HG03439 (cell line): ENCODE measurements at regions not wholly inside any gene's neighbourhood (a gene's known extent, or its start where the extent isn't known, plus 50 kb on each side); places are given as distances from the start of the nearest gene placed in this dataset.

ENCODE experiments used
- ATAC-seq: cut with Tn5 transposase; IDR thresholded peaks from one replicate; pipeline ENCODE4 v1.9.1; 2021; ENCODE audit warnings: mild to moderate bottlenecking, moderate library complexity; ENCODE audit not compliant: unreplicated experiment

GRCh38 chr15:35596285-35596684 is 50.3 kb upstream of the DPH6 start:
- ATAC-seq: no peak

DNA sequence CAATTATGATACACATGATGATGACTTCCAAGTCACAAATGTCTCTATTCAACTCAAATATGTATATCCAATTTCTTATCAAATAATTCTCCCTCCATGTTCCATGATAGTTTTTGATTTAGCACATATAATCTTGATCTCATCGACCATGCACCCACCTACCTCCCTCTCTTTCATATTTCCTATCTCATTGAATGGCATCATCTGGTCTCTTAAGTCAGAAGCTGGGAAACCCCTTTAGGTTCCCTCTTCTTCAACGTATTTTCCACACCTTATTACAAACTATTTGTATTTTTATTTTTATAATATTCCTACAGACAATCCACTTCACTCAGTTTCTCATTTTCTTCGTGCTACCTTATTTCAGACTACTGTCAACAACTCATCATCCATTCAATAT is 56.9 kb upstream of the DPH6 start:
- no peak for ATAC-seq

DNA sequence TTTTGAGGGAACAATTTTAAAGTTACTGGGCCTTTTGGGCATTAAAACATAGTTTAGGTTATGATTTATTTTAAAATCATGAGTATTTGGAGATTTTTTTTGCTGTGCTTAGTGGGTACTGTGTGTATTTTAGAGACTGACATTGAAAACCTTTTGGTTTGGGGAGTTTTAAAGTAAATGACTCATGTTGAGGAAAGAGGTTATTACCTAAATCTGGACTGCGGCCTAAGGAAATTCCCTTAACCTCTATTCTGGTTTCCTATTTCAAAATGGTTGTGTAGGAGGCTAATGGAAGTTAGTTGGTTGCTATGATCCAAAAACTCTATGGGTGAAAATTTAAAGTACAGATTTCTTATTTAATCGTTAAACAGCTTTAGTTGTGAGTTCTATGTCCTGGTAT is 57.3 kb upstream of the DPH6 start:
- no peak for ATAC-seq

DNA sequence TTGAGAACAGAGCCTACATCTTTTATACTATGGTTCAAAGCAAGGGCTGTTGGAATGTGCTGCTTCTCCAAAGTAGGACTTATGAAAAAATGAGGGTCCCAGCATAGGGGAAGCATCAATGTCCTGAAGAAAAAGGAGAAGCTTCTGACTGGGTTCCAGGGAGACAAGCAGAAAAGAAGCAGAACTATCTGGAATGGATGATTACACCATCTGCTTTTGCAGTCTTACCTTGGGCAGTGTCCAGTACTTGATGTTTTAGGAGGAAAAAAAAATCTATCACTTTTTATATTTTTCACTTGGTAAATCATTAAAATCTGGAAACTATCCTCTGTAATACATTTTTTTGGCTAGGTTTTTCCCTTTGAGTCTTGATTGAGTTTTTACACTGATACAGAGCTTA is 57.9 kb upstream of the DPH6 start:
- no peak for ATAC-seq

DNA sequence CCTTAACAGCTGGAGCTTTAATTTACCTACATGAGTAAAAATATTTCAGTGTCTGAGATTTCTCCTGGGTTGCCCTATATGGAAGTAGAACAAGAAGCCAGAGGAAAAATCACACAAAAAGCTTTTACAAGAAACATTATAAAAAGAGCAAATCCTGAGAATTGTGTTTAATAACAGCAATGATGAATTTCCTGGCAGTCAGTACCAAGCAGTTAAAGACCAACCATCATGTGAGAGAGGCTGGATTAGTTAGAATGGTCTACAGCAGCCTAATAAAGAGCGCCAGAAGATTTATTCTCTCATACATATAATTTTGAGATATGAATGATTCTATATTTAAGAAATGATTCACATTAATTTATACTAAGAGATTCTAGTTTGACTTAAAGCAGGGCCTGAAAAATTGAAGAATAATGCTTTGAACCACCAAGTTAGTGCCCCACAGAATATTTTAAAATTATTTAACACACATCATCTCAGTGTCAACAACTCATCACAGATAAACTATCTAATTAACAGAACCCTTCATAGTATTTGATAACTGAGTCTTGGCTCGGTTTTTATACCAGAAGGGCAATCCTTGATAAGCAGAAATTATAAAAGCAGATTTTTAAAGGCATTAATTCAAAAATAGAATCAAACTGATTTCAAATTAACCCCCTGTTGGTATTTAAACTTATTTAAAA is 59.9 kb upstream of the DPH6 start:
- ATAC-seq: no peak

DNA sequence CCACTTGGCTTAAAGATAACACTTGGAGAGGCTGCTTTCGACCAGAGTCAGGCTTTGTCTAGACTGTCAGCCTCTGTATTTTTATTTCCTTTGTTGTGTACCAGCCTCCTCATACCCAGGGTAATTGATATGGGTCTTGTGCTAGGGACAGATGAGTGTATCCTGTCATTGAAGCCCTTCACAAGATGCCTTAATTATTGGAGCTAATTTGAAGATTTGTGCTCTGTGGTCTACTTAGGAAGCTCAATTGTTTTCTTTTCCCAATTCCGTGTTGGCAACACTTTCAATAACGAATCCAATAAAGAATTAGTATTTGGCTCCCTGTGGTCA is 60.5 kb upstream of the DPH6 start:
- no peak for ATAC-seq

GRCh38 chr15:35616498-35617271 is 70.7 kb upstream of the DPH6 start:
- no peak for ATAC-seq

DNA sequence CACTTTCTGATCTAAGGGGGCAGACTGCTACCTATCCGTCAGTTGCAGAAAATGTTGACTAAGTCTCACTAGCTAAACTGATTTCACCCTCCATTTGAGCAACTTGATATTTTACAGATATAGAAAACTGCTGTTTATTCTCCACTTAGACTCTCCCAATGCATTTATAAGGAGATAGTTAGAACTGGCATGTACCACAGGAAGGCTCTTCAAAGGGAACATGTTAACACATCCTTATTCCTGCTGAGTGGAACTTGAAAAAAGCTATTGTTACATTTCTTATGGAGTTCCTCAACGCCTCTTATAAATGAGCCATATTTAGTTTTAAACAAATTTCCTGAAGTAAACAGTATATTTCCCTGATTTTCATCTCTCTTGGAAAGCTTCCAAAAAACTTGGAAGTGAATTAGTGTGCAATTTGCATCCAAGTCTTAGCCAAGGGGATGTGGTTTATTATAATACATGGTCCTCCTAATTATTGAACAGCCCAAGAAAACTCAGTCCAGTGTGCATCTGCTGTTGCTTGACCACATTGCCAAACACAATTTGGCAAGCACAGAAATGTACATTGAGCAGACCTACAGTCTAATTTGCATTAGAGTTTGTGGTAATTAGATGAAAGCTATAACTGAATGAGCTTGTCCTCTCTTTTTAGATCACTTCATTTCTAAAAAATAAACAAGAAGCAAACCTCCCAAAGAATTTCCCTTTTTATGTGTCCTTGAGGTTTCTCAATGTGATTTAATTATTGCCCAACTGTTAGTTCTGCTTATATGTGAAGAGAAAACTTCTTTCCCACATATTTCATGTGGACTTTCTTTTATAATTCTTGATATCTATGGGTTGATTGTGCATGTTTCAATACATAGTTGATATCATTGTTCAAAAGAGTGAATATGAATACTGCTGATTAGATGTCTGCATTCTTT is 72.6 kb upstream of the DPH6 start:
- no peak for ATAC-seq

- ATAC-seq: no peak
These were observed 76.8 kb upstream of the DPH6 start for GRCh38 chr15:35622641-35623340.

DNA sequence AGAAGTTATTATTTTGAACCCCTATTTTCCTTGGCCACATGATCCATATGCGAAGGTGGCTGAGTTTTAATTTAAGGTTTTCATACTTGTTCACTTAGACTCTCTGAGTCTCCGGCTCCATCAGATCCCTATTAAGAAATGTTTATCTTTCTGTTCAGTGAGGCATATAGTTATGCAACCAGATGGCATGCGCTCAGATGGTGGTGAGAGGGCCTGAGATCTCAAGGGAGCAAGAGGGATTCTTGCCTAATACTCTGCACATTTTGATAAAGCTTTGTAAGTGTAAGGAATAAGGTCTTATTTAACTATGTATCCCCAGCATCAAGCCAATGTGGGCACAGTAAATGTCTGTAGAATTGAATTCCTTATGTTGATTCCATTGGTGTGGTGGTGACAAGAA is 78.9 kb upstream of the DPH6 start:
- no peak for ATAC-seq

- ATAC-seq: no peak
These were observed 80.8 kb upstream of the DPH6 start for GRCh38 chr15:35626571-35627318.

DNA sequence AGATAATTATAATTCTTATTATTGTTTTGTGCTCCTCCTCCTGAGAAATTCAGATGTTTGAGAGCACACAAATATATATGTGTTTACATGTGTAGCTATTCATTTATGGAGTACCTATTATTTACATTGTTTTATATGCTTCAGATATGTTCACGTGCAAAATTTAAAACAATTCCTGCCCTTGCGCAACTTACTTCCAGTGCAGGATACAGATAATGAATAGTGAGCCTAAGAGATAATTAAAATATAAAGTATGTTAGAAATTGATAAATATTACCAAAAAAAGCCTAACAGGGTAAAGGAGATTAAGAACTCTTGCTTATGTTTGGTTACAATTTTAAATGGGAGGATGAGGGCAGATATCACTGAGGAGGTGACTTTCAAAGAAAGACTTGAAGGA is 81.7 kb upstream of the DPH6 start:
- no peak for ATAC-seq

- no peak for ATAC-seq
These were observed 83.8 kb upstream of the DPH6 start for GRCh38 chr15:35629766-35630165.

DNA sequence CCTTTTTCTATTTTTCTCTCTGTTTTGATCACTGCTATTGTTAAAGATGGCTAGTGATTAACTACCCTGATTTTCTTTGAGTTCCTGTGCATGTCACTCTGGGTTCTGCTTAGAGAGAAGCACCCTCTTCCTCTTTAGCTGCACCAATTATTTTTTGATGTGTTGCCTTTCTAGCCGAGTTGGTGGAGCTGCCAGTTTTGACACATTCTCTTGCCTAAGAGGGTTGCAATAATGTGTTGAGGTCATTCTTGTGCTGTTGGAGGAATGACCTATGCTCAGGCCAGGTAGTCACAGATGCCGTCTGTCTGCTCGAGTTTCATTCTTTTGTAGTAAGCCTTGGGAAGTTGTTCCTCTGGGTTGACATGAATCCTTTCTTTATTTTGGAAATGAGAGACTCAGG is 84.6 kb upstream of the DPH6 start:
- no peak for ATAC-seq

GRCh38 chr15:35630985-35631384 is 85.0 kb upstream of the DPH6 start:
- ATAC-seq: no peak

GRCh38 chr15:35633677-35634076 is 87.7 kb upstream of the DPH6 start:
- ATAC-seq: no peak

DNA sequence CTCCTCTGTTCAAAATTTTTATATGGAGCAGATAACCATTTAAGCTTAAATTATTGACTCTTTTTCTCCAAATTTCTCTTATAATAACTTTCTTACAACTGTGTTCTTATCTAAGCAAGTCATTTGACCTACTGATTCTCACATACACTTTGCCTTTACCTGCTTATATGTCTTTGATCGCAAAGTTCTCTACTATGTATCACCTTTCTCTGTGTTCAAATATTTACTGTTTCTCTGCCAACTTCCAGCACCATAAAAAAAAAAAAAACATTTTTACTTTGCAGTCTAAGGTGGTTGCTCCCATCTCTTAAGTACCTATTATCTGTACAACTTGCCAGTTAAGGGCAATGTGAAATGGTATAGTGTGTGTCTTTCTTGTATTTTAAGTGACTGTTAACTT is 100.8 kb upstream of the DPH6 start:
- no peak for ATAC-seq

DNA sequence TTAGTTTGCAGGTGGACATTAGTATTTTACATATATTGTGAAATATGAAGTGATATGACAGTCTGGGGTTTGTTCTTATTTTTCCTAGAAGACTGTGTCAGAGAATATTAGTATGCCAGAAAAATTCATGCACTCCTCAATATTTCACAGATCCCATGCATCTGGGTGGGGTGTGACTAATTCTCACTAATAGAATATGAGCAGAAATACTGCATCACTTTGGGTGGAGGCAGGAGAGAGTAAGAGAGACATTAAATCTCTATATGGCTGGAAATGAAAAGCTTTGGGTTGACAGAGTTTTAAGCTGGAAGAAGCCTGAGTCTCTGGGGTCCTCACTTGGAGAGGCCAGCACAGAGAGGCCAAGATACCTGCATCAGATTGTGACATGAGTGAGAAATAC is 101.3 kb upstream of the DPH6 start:
- ATAC-seq: no peak

DNA sequence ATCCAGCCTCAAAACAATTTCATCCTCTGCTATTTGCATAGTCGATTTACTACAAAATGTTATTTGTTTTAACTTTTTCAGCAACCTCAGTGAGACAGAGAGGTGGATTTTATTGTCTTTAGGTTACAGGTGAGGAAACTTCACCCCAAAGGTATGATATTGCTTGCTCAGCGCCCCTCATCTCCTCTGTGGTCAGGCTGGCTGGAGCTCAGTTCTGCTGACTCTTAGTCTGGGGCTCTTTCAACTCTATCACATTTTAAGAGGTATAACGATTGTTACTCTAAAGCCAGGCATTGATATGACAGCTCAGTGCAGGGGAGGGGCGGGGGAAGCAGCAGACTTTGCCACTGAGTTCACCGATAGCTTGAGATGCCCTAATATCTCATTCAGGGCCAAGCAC is 103.0 kb upstream of the DPH6 start:
- no peak for ATAC-seq

DNA sequence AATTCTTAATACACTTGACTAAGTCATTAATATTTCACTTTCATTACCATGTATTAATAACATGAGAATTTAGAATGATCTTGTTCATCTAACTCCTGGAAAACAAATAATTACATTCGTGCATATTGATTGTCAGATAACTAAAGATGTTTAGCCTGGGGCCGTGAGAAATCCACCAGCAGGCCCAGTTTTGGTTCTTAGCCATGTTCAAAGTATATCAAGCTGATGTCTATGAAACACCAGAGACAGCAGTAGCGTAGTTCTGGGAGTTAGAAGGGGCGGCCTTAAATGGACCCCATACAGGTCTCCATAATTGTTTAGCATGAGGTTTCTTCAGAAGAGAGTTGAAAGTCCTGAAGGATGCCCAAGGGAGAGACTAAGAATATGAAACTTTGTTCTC is 103.6 kb upstream of the DPH6 start:
- ATAC-seq: no peak
